ENCODE measurements at regions not wholly inside any gene's neighbourhood (a gene's known extent, or its start where the extent isn't known, plus 50 kb on each side); places are given as distances from the start of the nearest gene placed in this dataset.

DNA sequence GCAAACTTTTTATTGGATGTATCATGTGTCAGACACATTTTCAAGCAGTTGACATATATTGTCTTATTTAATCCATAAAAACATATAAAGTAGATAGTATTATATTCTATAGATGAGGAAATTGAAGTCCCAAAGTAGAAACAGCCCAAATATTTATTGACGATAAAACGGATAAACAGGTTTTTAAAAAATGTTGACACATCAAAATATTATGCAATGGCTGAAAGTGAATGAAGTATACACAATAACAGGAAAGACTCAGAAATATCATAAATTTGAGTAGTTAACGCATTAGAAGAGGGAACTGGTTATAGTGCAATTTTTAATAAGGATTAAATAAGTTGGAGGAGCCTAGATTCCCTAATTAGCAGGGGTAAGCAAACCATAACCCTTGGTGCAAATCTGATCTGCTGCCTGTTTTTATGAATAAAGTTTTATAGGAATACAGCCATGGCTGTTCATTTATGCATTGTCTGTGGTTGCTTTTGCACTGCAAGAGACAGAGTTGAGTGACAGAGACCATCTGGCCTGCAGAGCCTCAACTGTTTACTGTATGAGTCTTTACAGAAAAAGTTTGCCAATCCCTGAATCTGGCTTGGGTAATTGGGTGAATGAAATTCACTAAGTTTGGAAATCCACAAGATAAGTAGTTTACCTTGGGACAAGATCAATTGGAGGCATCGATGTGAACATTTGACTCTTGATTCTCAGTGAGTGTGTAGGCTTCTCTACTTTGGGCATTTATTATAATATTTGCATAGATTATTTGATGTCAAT is 50.6 kb upstream of the EXOC2 start:
- TF ChIP-seq, protein P1, sequence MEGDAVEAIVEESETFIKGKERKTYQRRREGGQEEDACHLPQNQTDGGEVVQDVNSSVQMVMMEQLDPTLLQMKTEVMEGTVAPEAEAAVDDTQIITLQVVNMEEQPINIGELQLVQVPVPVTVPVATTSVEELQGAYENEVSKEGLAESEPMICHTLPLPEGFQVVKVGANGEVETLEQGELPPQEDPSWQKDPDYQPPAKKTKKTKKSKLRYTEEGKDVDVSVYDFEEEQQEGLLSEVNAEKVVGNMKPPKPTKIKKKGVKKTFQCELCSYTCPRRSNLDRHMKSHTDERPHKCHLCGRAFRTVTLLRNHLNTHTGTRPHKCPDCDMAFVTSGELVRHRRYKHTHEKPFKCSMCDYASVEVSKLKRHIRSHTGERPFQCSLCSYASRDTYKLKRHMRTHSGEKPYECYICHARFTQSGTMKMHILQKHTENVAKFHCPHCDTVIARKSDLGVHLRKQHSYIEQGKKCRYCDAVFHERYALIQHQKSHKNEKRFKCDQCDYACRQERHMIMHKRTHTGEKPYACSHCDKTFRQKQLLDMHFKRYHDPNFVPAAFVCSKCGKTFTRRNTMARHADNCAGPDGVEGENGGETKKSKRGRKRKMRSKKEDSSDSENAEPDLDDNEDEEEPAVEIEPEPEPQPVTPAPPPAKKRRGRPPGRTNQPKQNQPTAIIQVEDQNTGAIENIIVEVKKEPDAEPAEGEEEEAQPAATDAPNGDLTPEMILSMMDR (IDR thresholded peaks at IDR 0.05; ENCODE audit: extremely low read depth, low read depth, low read length): no peak
- Histone ChIP-seq H2AFZ (ENCODE audit: low read length) (no peak overlapping the region), H3K27me3 (ENCODE audit: insufficient read depth, low read length) (no peaks in the 10 kb centered on the region), H4K20me1 (ENCODE audit: insufficient read depth, low read length) (no peaks in the 10 kb centered on the region), H3K4me3 (ENCODE audit: insufficient read depth, low read length) (no peak overlapping the region), H3K9me3 (ENCODE audit: low read depth, low read length) (no peaks in the 10 kb centered on the region), H3K36me3 (ENCODE audit: insufficient read depth, low read length) (no peaks in the 10 kb centered on the region), H3K4me2 (ENCODE audit: insufficient read depth, low read length) (no peak overlapping the region), H3K27ac (ENCODE audit: low read depth, low read length) (no peak overlapping the region), H3K79me2 (ENCODE audit: insufficient read depth, low read length) (no peaks in the 10 kb centered on the region), H3K4me1 (ENCODE audit: insufficient read depth, low read length) (no peaks in the 10 kb centered on the region)
- DNase-seq (ENCODE audit: insufficient read length, low spot score, missing footprints): no peak

Data from osteoblast (primary cell).